Limb (tissue), 2 donors: ENCODE measurements at regions not wholly inside any gene's neighbourhood (a gene's known extent, or its start where the extent isn't known, plus 50 kb on each side); places are given as distances from the start of the nearest gene placed in this dataset.

ENCODE experiments used
- DNase-seq, 2 donors: peaks; one replicate each; pipeline ENCODE4 v3.0.0-alpha.2; 2016; ENCODE audit errors: extremely low spot score in 2 of 2

DNA sequence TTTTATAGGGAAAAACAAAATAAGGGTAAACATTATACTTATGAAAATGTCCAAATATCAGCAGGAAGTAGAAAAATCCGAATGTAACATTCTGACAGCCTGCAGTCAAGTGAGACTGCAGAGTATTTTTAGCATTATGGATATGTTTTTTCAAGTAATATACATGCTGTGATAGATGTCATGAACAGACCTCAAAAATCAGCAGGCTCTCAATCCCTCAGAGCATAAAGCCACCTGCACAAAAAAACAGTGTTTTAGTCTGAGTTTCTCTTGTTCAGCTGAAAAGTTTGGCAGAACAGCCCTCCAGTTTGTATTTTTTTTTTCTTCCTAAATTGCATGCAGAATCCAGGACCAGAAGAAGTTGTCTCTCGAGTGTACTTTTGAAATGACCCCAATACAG lies 219.1 kb upstream of the FMN2 start:
- no peak for DNase-seq

- no peak for DNase-seq
Observed at GRCh38 chr1:239874831-239875230, 216.9 kb upstream of the FMN2 start.

DNA sequence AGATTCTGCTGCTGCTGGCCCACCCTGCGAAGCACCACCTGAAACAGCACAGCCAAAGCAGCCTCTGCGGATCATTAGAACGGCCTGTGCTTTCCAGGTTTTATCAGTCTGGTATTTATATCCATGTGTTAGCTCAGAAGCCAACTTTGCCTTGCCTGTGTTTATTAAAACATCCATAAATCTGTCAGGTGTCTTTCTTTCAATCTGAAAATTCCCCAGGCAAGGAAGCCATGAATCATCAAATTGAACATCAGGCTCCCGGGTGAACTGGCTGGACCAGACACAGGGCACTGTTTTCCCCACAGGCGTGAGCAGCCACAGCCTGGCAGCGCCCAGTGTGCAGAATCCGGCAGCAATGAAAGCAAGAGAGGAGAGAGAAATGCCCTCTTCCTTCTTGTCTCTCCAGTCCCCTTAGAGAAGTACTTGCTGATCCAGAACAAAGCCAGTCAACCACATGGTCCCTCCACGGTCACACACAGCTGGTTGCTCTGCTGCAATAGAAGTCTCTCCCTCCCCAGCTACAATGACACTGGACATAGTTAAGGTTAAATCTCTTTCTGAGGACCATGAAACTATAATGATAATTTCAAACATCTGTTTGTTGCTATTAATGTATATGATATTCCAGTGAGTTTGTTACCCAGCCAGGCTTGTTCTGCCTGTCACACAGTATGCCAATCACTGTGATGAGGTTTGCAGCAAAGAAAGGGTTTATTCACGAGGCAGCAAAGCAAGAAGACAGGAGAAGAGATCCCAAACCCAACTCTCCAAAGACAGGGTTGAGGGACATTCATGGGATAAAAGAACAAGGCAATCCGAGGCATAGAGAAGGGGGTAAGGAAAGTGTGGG lies 212.1 kb upstream of the FMN2 start:
- no peak for DNase-seq

- no peak for DNase-seq
Observed at GRCh38 chr1:239882967-239883366, 208.7 kb upstream of the FMN2 start.

DNA sequence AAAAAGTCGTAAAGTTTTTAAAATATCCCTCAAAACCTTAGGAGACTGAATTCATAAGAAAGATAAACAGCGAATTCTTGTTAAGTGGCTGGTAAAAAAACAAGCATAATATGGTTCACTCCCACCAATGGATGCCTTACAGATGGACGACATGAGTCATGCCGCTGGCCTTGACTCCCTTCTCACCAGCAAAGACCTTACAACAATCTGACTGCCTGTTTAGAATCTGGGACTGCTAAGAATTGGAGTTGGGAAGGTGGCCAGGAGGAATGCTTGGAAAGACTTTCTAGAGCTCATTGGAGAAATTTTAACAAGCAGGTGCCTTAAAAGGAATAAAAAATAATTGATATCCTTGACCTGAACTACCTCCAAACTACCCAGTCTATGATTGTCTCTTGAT lies 206.9 kb upstream of the FMN2 start:
- no peak for DNase-seq

DNA sequence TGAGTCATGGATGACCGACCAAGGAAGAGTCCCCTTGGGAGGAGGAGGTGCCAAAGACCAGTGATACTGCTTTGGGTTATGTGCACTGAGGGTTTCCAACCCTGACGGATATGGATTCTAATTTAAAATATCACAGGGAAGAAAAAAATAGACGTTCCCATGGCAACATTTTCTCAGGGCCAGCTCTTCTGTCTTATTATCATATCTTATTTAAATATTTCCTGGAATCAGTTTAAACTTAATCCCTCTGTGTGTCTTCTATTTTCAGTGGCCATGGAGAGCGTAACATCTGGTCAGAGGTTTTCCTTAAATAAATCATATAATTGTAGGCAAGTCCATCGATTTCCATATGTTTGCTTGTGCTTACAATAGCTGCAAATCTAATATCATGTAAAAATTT lies 205.4 kb upstream of the FMN2 start:
- DNase-seq: peak in 1 of 2 donors; percentile 18

- no peak for DNase-seq
Observed at GRCh38 chr1:239888639-239889038, 203.0 kb upstream of the FMN2 start.

- DNase-seq: no peak
Observed at GRCh38 chr1:239891621-239892358, 199.9 kb upstream of the FMN2 start.

- no peak for DNase-seq
Observed at GRCh38 chr1:239892602-239893001, 199.1 kb upstream of the FMN2 start.

GRCh38 chr1:239893127-239893731 lies 198.5 kb upstream of the FMN2 start:
- no peak for DNase-seq

- no peak for DNase-seq
Observed at GRCh38 chr1:239896569-239896968, 195.1 kb upstream of the FMN2 start.

- no peak for DNase-seq
Observed at GRCh38 chr1:239896980-239897379, 194.7 kb upstream of the FMN2 start.

- DNase-seq: no peak
Observed at GRCh38 chr1:239897458-239897857, 194.2 kb upstream of the FMN2 start.

DNA sequence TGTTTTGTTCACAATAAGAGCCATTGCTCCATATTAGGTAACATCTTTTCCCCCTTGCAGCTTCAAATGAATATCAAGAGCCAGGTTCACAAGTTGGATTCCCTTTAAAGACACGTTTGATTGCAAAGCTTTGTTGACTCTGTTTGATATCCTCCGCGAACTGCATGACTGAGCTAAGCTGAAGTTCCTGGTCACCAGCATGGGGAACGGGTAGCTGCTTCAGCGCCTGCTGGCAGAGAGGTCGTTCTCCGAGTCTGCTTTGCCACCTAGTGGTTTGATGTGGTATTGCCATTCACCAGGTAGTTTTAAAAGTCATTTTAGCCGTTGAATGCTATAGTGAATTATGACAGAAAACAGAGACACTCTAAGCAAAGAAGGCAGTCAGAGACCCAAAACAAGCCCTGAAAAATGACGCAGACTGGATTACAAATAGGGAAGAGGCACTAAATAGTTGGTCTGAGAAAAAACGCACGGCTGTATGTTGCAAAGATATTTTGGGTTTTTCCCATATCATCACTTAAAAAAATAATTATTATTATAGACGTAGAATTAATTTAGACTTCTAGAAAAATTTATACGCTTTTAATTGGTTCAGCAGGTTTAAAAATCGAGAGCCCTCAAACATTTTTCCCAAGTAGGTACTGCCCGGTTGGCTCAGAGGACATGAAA lies 193.5 kb upstream of the FMN2 start:
- DNase-seq: peak; percentile 79 to 85

DNA sequence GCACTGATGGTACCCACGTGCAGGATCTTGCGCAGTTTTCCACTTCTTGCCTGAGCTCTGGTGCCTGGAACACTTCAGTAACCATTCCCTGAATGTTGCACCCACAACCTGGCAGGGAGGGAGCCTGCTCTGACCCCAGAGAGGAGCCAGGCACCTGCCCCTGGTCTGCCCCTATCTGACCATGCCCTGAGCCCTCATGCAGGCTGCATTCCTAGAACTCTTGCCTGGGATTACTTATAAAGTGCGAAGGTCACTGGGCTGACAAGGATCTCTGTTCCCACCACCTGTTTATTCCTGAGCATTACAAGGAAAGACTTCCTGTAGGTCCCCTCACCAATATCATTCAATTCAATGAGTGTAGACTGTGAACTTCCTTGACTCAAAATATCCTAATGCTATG lies 191.9 kb upstream of the FMN2 start:
- no peak for DNase-seq

DNA sequence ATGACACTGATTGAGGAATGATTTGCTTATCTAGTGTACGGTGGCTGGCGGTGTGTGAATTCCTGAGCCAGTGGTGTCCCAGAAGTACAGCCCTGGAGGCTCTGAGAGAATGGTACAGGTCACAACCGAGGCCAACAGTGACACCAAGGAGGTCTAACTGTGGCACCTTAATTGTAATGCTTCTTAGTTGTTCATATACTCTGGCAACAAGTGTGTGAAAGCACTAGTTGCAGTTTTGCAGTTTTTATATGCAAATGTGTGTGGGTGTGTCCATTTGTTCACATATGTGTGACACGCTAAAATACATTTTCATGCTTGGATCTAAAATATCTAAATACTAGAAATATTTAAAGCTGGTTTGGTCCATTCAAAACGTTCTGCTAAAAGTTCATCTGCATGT lies 185.3 kb upstream of the FMN2 start:
- no peak for DNase-seq

GRCh38 chr1:239909898-239910297 lies 181.8 kb upstream of the FMN2 start:
- no peak for DNase-seq

GRCh38 chr1:239912471-239912870 lies 179.2 kb upstream of the FMN2 start:
- DNase-seq: no peak

- no peak for DNase-seq
Observed at GRCh38 chr1:239913141-239913585, 178.5 kb upstream of the FMN2 start.

- peak in 1 of 2 donors; percentile 32 for DNase-seq
Observed at GRCh38 chr1:239914751-239915231, 176.9 kb upstream of the FMN2 start.

- no peak for DNase-seq
Observed at GRCh38 chr1:239918634-239919033, 173.0 kb upstream of the FMN2 start.

DNA sequence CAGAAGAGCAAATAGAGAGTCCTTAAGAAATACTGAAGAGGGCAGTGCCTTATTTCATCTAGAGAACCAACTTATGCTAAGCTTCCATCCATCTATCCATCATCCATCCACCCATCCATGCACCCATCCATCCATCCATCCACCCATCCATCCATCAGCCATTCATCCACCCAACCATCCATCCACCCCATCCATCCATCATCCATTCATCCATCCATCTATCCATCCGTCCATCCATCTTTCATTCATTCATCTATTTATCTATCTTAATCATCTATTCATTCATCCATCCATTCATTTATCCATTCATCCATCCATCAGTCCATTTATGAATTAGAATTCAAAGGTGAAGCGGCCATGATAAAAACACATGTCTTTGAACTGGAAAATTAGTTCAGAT lies 171.5 kb upstream of the FMN2 start:
- no peak for DNase-seq
